Tibial artery (tissue), 4 donors: ENCODE measurements at regions not wholly inside any gene's neighbourhood (a gene's known extent, or its start where the extent isn't known, plus 50 kb on each side); places are given as distances from the start of the nearest gene placed in this dataset.

Source experiments
- DNase-seq, 2 donors: peaks; one replicate each; pipeline ENCODE4 v3.0.0-alpha.2; 2019
- H3K27ac ChIP-seq, 2 donors: fragments of 200-600 bp; sonication (generic) in 1 of 2; 1 replicate in 1 of 2; 2 replicates in 1 of 2; pipeline ENCODE4 v1.5.1; 2018 to 2019; ENCODE audit warnings: mild to moderate bottlenecking in 1 of 2
- H3K27me3 ChIP-seq, 2 donors: fragments of 200-600 bp; sonication (generic) in 1 of 2; one replicate each; pipeline versions ENCODE4 v1.5.1 to v1.6.0; 2016 to 2019
- H3K36me3 ChIP-seq, 3 donors: fragments of 200-600 bp; sonication (generic) in 2 of 3; one replicate each; pipeline ENCODE4 v1.5.1; 2016 to 2019; ENCODE audit warnings: mild to moderate bottlenecking in 2 of 3
- H3K4me1 ChIP-seq, 4 donors: fragments of 200-600 bp; sonication (generic) in 2 of 4; 1 replicate in 3 of 4; 2 replicates in 1 of 4; pipeline ENCODE4 v1.5.1; 2016 to 2019
- H3K4me3 ChIP-seq, 2 donors: fragments of 200-600 bp; sonication (generic) in 1 of 2; 1 replicate in 1 of 2; 2 replicates in 1 of 2; pipeline ENCODE4 v1.5.1; 2018 to 2019; ENCODE audit warnings: mild to moderate bottlenecking in 2 of 2
- H3K9me3 ChIP-seq, 3 donors: fragments of 200-600 bp; sonication (generic) in 1 of 3; one replicate each; pipeline ENCODE4 v1.5.1; 2016 to 2019
- intact Hi-C: fragments of 100-400 bp; cut with DNase I; formaldehyde crosslinking; loops from one replicate; pipeline ENCODE4 v1.15.0; 2023; ENCODE audit warnings: low total_unique reads
- TF ChIP-seq, protein P1 (sequence below), 2 experiments: fragments of 200-600 bp in 1 of 2; fragments of 450-650 bp in 1 of 2; IDR thresholded peaks; one replicate each; pipeline ENCODE4 v1.5.1; 2017 to 2019; ENCODE audit warnings: antibody characterized with exemption in 2 of 2, mild to moderate bottlenecking in 1 of 2, moderate library complexity in 1 of 2

- Histone ChIP-seq H3K27ac (no peak overlapping the region), H3K4me3 (no peak overlapping the region), H3K36me3 (no peaks in the 10 kb centered on the region), H3K4me1 (peaks cover 0 to 4% (median 0%) of the 10 kb centered on the region in 4 donors), H3K9me3 (peaks cover 0 to 6% (median 6%) of the 10 kb centered on the region in 3 donors), H3K27me3 (no peaks in the 10 kb centered on the region)
- intact Hi-C loops, result no loop called here
- peak in 1 of 2 donors; percentile 30 for DNase-seq
- TF ChIP-seq, protein P1, sequence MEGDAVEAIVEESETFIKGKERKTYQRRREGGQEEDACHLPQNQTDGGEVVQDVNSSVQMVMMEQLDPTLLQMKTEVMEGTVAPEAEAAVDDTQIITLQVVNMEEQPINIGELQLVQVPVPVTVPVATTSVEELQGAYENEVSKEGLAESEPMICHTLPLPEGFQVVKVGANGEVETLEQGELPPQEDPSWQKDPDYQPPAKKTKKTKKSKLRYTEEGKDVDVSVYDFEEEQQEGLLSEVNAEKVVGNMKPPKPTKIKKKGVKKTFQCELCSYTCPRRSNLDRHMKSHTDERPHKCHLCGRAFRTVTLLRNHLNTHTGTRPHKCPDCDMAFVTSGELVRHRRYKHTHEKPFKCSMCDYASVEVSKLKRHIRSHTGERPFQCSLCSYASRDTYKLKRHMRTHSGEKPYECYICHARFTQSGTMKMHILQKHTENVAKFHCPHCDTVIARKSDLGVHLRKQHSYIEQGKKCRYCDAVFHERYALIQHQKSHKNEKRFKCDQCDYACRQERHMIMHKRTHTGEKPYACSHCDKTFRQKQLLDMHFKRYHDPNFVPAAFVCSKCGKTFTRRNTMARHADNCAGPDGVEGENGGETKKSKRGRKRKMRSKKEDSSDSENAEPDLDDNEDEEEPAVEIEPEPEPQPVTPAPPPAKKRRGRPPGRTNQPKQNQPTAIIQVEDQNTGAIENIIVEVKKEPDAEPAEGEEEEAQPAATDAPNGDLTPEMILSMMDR (IDR thresholded peaks at IDR 0.05), result no peak
Observed at GRCh38 chr21:35284199-35284598, 235.1 kb upstream of the RUNX1 start.

GRCh38 chr21:35282944-35283343 lies 233.8 kb upstream of the RUNX1 start:
- Histone ChIP-seq H3K9me3 (peaks cover 0 to 6% (median 6%) of the 10 kb centered on the region in 3 donors), H3K27me3 (no peaks in the 10 kb centered on the region), H3K4me3 (no peak overlapping the region), H3K4me1 (peaks cover 0 to 4% (median 0%) of the 10 kb centered on the region in 4 donors), H3K27ac (no peak overlapping the region), H3K36me3 (no peaks in the 10 kb centered on the region)
- DNase-seq, result no peak
- TF ChIP-seq, protein P1 (IDR thresholded peaks at IDR 0.05), result no peak
- intact Hi-C loops, result no loop called here

GRCh38 chr21:35281956-35282355 lies 232.9 kb upstream of the RUNX1 start:
- Histone ChIP-seq H3K36me3 (no peaks in the 10 kb centered on the region), H3K4me1 (peaks cover 0 to 4% (median 1%) of the 10 kb centered on the region in 4 donors), H3K4me3 (no peak overlapping the region), H3K27me3 (no peaks in the 10 kb centered on the region), H3K27ac (no peak overlapping the region), H3K9me3 (peaks cover 0 to 1% (median 0%) of the 10 kb centered on the region in 3 donors)
- TF ChIP-seq, protein P1 (IDR thresholded peaks at IDR 0.05), result no peak
- DNase-seq, result no peak
- intact Hi-C loops, result no loop called here

GRCh38 chr21:35280231-35280630 lies 231.1 kb upstream of the RUNX1 start:
- no peaks in the 10 kb centered on the region for H3K9me3 ChIP-seq
- intact Hi-C loops, result no loop called here
- H3K4me1 ChIP-seq, result peaks cover 0 to 4% (median 1%) of the 10 kb centered on the region in 4 donors
- H3K27ac ChIP-seq, result no peak overlapping the region
- no peaks in the 10 kb centered on the region for H3K27me3 ChIP-seq
- H3K36me3 ChIP-seq, result no peaks in the 10 kb centered on the region
- TF ChIP-seq, protein P1 (IDR thresholded peaks at IDR 0.05), result no peak
- DNase-seq, result no peak
- H3K4me3 ChIP-seq, result no peak overlapping the region

GRCh38 chr21:35275776-35276175 lies 226.7 kb upstream of the RUNX1 start:
- Histone ChIP-seq H3K4me1 (peaks cover 0 to 3% (median 0%) of the 10 kb centered on the region in 4 donors), H3K4me3 (no peak overlapping the region), H3K27ac (no peak overlapping the region), H3K36me3 (no peaks in the 10 kb centered on the region), H3K27me3 (no peaks in the 10 kb centered on the region), H3K9me3 (no peaks in the 10 kb centered on the region)
- DNase-seq, result no peak
- TF ChIP-seq, protein P1 (IDR thresholded peaks at IDR 0.05), result no peak
- intact Hi-C loops, result no loop called here

GRCh38 chr21:35274923-35275322 lies 225.8 kb upstream of the RUNX1 start:
- TF ChIP-seq, protein P1 (IDR thresholded peaks at IDR 0.05), result no peak
- Histone ChIP-seq H3K4me3 (no peak overlapping the region), H3K27ac (no peak overlapping the region), H3K36me3 (no peaks in the 10 kb centered on the region), H3K27me3 (no peaks in the 10 kb centered on the region), H3K9me3 (no peaks in the 10 kb centered on the region), H3K4me1 (peaks cover 0 to 3% (median 0%) of the 10 kb centered on the region in 4 donors)
- DNase-seq, result no peak
- intact Hi-C loops, result no loop called here
